NCI-H82 treated with DMSO at 0.1 percent for 48 hours (cell line): ENCODE measurements at regions not wholly inside any gene's neighbourhood (a gene's known extent, or its start where the extent isn't known, plus 50 kb on each side); places are given as distances from the start of the nearest gene placed in this dataset.
"Not testable (repeated sequence)": the region's sequence is repeated elsewhere in the genome, so short reads cannot be mapped to it uniquely, and the experiment has no call there.

Experiments
- DNase-seq: peaks from one replicate; lab custom pipeline; 2025; ENCODE audit not compliant: unreplicated experiment; lab: John Stamatoyannopoulos, UW

DNA sequence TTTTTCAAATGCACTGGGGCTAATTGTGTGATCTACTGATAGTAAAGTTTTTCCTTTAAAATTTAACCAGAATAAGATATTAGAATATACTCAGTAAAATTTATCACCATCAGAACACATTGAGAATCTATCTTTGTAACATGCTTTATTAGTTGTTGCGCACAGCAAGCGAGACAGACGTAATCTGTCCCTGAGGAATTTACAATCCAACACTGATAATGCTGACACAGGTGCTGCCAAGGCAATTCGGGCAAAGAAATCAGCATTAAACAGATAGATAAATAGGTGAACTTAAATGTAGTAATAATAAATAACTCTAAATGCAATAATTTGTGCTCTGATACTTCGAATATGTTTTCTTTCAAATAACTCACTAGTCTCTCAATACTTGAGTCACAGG is 607.2 kb downstream of the HTR1B start:
- no peak for DNase-seq

DNA sequence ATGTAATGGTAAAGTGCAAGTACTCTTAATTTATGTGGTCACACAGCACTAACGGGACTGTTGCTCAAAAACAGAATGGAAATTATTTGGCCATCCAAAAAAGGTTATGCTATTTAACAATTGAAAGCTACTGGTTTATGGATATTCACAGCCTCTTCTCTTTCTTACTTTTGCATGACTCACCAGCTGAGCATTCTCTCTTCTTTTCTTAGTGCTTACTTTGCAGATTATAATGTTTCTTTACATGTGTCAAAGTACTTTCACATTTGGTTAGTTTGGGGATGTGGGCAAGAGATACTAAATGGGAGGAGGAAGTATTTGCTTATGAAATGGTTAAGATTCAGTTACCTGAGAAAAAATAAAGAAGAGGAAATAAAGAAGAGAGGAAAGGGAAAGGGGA is 610.5 kb downstream of the HTR1B start:
- DNase-seq: no peak

DNA sequence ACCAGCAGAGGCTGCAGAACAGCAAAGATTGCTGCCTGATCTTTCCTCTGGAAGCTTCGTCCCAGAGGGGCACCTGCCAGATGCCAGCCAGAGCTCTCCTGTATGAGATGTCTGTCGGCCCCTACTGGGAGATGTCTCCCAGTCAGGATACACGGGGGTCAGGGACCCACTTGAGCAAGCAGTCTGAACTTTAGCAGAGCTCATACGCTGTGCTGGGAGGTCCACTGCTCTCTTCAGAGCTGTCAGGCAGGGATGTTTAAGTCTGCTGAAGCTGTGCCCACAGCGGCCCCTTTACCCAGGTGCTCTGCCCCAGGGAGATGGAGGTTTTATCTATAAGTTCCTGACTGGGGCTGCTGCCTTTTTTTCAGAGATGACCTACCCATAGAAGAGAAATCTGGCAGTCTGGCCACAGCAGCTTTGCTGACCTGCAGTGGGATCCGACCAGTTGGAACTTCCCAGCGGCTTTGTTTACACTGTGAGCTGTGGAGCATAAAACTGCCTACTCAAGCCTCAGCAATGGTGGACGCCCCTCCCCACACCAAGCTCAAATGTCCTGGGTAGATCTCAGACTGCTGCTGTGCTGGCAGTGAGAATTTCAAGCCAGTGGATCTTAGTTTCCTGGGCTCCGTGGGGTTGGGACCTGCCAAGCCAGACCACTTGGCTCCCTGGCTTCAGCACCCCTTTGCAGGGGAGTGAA is 613.9 kb downstream of the HTR1B start:
- DNase-seq: not testable (repeated sequence)

DNA sequence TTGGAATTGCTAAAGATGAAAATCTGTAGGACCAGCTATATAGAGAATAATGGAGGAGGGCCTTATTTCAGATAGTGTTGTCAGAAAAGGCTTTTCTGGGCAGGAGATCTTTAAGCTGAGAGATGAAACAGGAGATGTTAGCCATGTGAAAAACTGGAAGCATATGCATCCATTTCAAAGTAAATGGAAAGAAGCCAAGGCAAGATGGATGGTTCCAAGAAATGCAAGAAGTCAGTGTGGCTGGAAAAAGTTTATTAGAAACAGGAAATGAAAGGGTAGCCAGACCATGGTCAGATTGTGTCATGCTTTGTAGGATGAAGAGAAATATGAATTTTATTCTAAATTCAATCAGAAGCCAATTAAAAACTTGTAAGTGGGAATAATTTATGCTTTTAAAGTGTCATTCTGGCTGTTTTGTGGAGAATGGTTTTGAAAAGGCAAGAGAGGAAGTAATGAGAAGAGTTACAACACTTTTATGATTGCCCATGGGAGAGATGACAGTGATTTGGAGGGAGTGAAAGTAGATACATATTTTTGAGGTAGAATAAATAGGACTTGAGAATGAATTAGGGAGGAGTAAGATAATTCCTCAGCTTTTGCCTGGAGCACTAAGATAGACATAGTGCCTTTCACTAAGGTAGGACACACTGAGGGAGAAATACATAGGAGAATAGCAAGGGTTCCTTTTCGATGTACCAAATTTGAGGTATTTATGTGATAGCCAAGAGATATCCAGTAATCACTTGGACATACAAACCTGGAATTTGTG is 620.1 kb downstream of the HTR1B start:
- DNase-seq: no peak

DNA sequence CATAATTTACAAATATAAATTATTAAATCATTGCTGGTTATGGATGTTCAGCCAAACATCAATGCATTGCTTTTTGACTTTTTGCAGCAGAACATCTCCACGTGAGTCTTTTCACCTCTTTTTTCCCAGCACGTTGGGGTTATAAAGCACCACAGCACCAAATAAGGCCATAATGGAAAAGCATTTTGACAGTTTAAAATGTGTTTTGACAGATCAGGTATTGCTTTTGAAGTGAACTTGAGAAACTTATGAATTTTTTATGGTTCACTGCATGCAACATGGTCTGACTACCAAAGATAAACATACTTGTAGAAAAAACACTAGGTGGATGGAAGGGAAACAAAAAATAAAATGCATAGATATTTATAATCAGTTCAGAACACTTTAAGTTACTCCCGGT is 622.4 kb downstream of the HTR1B start:
- no peak for DNase-seq

DNA sequence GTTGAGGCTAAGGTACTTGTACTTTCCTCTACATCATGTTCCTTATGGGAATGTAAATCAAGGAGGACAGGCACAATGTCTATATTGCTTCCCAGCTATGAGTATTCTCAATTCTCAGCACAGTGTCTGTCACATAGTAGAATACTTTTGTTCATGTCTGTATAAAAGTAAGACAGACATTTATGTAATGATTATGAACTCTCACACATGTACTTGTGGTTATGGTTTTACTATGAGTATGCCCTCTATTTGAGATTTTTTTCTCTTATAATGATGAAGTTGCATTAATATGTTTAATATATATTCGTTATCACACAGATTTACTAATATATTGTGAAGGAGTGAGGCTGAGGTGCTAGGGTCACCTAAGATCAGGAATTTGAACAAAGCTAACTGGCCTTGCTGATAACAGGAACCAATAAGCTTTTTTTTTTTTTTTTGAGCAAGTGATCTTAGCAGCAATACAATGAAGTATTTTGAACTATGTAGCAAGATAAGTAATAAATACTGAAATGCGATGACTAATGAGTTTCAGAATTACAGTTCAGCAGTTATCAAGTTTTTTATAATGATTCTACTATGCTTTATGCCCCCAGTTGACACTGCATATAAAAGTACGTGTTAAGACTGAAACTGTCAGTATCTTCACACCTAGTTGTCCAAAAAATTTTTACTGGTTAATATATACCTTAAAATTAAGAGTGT is 623.1 kb downstream of the HTR1B start:
- DNase-seq: no peak

DNA sequence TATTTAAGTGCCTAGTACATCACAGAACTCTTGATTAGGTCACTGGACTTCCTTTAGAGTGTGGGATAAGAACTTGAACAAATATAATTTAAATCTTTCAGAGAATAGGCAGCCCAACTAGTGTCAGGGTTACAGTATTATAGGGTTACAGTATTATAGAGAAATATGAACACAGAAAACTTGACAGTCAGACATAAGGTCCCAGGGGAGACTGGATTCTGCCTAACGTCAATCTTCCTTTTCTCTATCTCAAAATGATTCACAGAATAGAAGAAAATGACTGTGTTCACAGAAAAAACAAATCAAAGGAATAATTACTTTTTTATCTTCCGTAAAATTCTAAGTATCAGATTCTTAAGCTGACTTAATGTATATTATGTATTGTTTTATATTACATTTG is 623.8 kb downstream of the HTR1B start:
- no peak for DNase-seq

DNA sequence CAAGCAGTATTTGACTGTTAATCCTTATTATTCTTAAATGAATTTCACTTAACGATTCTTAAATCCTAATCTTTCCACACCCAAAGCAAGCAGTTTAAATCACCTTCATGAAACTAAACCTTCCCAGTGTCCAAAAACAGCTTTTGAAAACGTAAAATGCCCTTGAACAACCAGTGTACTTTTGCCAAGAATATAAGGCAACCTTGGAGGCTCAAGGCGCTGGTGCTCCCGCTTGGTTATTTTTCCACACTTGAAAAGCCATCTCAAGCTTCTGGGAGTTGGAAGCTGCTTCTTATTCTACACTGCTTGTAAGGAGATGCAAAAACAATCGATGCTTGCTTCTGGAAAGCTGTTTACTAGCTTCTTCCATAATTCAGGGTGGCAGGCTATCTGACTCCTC is 625.7 kb downstream of the HTR1B start:
- DNase-seq: no peak

DNA sequence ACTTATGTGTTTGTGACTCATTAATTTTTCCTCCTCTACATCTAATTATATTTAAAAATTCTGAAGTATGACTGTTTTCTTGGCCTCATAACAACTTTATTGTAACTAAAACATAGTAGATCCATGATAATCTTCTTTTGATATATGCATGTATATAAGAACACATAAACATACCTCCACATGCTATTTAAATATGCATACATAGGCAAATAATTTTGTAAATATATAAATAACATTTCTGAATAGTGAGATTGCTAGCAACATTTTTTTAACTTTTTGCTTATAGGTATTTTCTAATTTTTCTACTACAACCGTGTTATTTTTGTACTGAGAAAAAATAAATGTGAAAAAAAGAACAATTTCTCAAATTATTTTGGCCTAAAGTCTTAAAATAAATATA is 627.6 kb downstream of the HTR1B start:
- no peak for DNase-seq

DNA sequence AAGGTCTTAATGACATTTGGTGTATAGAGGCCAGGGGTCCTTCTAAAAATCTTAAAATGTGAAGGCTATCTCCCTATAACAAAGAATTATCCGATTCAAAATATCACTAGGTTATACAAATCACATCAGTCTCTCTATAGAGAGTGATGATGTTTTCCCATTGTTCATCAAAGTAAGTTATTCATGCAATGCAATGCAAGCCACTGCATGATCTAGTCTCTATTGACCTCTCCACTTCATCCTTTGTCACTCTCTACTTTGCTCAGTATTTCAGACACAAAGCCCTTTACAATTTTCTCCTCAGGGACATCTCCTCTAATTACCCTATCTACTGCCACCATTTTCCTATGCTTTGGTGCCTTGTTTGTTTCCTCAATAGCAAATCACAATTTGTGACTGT is 628.0 kb downstream of the HTR1B start:
- DNase-seq: no peak

DNA sequence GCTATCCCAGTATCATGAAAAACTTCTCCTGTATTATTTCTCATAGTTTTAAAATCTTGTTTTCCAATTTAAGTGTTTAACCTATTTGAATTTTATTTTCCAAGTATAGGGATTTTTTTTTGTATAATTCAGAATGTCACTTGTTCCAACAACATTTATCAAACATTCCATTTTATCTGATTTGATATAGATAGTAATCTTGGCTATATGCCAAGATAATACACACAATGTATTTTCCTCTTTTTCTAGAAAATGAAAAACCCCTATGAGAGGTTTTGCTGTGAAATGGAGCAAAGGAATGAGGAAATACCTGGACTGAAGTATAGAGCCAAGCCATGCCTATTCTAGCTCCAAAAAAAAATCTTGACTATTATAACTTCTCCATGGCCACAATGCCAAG is 628.9 kb downstream of the HTR1B start:
- no peak for DNase-seq

DNA sequence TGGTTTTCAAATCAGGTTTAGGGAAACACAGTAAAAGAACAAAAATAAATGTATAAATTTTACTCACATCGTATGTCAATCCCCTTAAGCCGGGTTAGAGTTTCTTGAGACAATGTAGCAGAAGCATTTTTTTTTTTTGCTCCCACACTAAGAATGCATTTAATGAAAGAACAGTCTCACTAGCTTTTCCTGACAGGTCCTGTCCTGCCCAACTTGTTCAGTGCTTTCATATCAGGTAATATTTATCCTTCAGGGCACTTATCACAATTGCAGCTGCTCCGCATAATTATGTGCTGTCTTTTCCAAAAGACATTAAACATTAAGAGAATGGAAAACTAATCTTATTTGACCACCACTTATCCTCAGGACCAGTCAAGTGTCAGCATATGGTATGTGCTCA is 632.0 kb downstream of the HTR1B start:
- DNase-seq: no peak

DNA sequence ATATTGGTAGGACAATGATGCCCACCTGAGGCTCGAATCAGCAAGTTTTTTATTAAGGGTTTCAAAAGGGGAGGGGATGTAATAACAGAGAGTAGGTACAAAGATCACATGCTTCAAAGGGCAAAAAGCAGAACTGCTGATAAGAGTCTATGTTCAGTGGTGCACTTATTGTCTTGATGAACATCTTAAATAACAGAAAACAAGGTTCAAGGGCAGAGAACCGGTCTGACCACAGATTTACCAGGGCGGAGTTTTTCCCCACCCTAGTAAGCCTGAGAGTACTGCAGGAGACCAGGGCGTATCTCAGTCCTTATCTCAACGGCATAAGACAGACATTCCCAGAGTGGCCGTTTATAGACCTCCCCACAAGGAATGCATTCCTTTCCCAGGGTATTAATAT is 639.7 kb downstream of the HTR1B start:
- not testable (repeated sequence) for DNase-seq

DNA sequence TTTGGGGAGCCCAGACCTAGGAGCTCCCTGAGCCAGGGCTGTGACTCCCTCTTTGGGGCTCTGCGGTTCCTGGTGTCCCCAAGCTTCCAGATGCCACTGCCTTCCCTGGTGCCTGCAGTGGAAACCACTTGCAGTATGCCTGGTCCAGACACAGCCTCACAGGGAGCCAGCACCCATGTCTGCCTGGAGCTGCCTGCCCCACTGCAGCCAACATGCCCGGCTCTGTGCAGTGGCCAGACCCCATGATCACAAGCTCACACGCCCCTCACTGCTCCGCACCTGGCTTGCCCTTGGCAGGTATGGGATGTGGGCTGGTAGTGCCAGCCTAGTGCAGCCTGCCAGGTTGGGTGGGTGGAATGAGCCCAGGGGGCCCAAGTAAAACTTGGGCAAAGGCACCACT is 644.8 kb downstream of the HTR1B start:
- DNase-seq: no peak

DNA sequence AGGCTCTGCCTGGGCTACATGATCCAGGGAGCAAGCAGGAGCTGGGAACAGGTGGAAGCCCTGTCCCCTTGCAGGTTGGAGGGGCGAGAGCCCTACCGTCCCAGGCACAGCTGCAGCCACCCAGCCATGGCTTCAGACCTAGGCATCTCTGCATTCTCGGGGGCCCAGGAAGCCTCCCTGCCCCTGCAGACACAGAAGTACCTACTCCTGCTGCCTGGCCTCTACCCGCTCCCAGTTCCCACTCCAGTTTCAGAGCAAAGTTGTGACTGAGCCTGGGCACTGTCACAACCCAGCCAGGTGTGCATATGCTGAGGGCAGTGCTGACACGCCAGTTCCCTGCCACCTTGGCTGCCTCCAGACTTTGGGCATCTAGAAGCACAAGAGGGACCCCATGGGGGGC is 645.9 kb downstream of the HTR1B start:
- no peak for DNase-seq

DNA sequence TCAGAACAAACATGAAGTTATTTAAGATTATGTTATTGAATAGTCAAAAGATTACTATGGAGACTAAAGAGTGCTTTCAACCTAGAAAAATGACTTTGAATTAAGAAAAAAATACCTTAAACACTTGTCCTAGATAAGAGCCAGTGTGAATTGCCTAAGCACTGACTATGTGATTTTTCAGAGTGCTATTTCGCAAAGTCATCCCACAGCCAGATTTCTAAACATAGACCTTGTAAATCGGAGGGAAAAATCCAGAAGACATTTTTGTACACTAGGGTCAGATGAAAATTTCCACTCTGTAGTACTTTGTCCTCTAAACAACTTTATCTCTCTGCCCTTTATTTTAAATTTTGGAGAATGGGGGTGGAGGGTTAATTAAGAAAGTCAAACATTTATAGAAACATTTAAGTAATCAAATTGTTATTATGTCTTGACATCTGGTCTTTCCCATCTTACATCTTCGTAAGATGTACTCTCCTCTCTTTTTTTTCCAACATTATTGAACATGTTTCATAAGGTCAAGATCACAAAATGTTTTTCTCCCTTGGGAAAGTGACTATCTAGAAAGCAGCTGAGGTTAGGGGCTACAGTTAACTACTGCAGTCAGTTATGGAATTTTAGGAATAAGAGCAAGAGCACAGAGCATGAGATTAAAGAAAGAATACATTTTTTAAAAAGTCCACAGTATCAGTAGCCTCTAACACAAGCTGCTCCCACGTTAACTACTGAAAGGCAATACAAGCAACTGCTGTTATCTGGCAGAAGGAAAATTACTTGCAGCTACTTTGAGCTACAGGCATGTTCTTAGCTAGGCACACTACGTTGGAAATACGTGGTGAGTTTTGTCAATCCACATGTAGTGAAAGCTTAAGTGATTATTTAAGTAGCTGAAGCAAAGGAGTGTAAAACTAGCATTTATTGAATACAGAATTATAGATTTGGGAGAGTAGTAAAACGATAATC is 648.5 kb downstream of the HTR1B start:
- no peak for DNase-seq

DNA sequence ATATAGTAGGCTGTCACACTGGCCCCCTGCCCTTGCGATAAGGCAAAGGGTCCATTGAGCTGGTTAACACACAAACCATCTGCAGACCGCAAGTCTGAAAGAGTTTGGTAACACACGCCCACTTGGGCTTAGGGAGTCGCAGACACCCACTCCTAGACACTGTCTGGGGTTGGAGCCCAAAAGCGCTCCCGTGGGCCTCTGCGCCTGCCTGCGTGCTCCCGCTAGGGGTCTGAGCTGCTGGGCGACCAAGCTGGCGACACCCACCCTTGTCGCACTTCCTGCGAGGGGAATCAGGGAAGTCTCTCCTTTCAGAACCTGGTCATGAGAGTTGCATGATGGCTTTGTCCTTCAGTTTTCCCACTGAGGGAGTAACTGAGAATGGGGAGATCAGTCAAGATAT is 653.0 kb downstream of the HTR1B start:
- DNase-seq: no peak

DNA sequence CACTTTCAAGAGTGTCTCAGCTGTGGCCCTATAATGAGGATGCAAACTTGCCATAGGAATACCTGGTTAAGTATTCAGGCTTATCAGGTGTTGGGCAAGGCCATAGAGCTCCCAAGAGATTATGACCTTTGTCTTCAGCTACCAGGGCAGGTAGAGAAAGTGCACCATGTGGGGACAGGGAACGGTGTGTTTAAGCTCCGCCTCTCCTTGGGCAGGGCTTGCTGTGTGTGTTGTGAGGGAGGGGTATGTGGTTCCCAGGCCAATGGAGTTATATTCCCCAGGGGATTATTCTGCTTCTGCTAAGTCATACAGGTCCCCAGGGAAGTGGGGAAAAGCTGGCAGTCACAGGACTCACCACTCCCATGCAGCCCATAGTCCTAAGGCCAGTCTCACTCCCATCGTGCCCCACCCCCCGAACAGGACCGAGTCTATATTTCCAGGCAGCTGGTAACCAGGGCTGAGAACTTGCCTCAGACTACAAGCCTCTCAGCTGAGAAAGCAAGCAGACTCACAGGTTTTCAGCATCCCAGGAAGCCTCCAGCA is 660.2 kb downstream of the HTR1B start:
- no peak for DNase-seq

DNA sequence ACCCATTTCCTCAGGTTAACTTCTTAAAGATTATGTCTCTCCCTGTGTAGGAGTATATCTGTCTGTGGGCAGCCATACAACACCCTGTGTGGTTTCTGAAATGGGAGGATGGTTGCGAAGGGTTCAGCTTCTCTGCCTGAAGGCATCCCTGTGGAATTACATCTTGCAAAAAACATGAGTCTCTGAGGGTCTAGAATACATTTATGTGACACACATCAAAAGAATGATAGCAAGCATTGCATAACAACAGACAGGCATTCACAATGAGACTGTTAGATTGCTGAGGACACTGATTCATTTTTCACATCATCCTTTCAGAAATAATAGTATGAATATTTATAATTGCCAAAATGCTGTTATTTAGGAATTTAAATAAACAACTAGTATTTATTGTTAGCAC is 670.9 kb downstream of the HTR1B start:
- no peak for DNase-seq

DNA sequence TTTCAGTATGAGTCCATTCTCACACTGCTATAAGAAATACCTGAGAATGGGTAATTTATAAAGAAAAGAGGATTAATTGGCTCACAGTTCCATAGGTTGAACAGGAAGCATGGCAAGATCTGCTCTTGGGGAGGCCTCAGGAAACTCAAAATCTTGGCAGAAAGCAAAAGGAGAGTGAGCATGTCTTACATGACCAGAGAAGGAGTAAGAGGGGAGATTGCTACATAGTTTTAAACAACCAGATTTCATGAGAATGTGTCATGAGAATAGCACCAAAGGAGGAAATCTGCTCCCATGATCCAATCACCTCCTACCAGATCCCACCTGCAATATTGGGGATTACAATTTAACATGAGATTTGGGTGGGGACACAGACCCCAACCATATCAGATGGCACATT is 672.4 kb downstream of the HTR1B start:
- DNase-seq: no peak
